NT2/D1 (cell line): ENCODE measurements at regions not wholly inside any gene's neighbourhood (a gene's known extent, or its start where the extent isn't known, plus 50 kb on each side); places are given as distances from the start of the nearest gene placed in this dataset.
"Not testable (repeated sequence)": the region's sequence is repeated elsewhere in the genome, so short reads cannot be mapped to it uniquely, and the experiment has no call there.

ENCODE experiments used
- DNase-seq: peaks from one replicate; pipeline ENCODE4 v3.0.0-alpha.2; 2011; ENCODE audit warnings: low read depth, low spot score
- H3K27me3 ChIP-seq: 2 replicates; pipeline ENCODE4 v1.6.0; 2011; ENCODE audit warnings: mild to moderate bottlenecking; ENCODE audit not compliant: insufficient read length, insufficient read depth
- H3K36me3 ChIP-seq: 2 replicates; pipeline ENCODE4 v1.6.1; 2011; ENCODE audit warnings: mild to moderate bottlenecking, low read length, mixed read lengths; ENCODE audit not compliant: insufficient read depth, insufficient read length
- H3K4me1 ChIP-seq: 2 replicates; pipeline ENCODE4 v1.5.1; 2011; ENCODE audit not compliant: insufficient read depth, insufficient read length
- H3K4me3 ChIP-seq: 2 replicates; pipeline ENCODE4 v1.5.1; 2011; ENCODE audit warnings: low read depth; ENCODE audit not compliant: insufficient read length
- H3K9ac ChIP-seq: 2 replicates; pipeline ENCODE4 v1.6.0; 2011; ENCODE audit warnings: low read depth; ENCODE audit not compliant: insufficient read length
- H3K9me3 ChIP-seq: 2 replicates; pipeline ENCODE4 v1.5.1; 2011; ENCODE audit warnings: mild to moderate bottlenecking, low read length; ENCODE audit not compliant: insufficient read depth
- SUZ12 ChIP-seq: IDR thresholded peaks from 2 replicates; pipeline ENCODE4 v1.6.1; 2011; ENCODE audit not compliant: insufficient read length, insufficient read depth; ENCODE audit errors: extremely low read depth
- YY1 ChIP-seq: IDR thresholded peaks from 2 replicates; pipeline ENCODE4 v1.6.1; 2011; ENCODE audit not compliant: insufficient read length, insufficient read depth
- ZNF274 ChIP-seq: IDR thresholded peaks from 2 replicates; pipeline ENCODE4 v1.6.1; 2011; ENCODE audit warnings: mild to moderate bottlenecking, low read depth, low read length

DNA sequence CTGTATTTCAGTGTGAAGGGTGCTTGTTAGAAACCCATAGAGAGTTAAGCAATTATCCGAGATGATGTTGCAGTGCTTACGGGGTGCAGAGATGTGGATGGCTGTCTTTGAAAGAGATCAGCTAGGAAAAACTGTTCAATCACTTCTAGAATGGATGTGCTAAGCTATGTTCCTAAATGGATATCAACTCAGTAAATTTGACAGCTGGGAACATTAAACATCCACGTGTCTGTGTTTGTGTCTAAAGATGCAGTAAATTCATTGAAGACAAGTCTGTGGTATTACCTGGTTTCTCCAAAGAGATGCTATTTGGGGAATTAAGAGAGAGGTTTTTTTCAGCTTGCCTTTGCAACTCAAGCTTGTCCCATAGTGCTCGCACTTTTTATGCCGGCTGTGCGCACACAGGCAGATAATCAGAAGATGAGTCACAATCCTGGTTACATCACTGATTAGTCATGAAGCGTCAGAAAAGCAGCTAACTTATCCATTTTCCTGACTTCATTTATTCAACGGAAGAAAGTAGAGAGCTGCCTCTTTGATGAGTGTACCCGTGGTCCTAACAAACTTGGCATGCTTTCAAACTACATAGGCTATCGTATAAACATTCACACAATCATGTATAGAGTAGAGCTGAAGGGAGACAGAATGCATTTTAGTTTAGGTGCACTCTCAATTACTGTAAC is 691.7 kb upstream of the SLC35B3 start:
- TF ChIP-seq YY1 (no peak), ZNF274 (no peak), SUZ12 (no peak)
- H3K36me3 ChIP-seq: no peaks in the 10 kb centered on the region
- no peaks in the 10 kb centered on the region for H3K9me3 ChIP-seq
- H3K27me3 ChIP-seq: no peaks in the 10 kb centered on the region
- H3K4me3 ChIP-seq: no peak overlapping the region
- H3K9ac ChIP-seq: no peak overlapping the region
- H3K4me1 ChIP-seq: no peaks in the 10 kb centered on the region
- no peak for DNase-seq

DNA sequence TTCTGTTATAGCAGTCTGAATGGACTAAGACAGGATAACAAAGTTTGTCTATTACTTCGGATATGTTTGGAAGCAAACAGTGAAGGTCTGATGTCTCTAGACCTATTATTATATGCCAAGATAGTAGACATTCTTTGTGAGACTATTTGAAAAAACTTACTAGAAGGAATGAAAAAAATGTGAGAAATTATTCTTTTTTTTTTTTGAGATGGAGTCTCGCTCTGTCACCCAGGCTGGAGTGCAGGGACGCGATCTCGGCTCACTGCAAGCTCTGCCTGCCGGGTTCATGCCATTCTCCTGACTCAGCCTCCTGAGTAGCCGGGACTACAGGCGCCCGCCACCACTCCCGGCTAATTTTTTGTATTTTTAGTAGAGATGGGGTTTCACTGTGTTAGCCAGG is 690.7 kb upstream of the SLC35B3 start:
- not testable (repeated sequence) for H3K4me3 ChIP-seq, H3K9ac ChIP-seq, H3K4me1 ChIP-seq, H3K36me3 ChIP-seq, H3K9me3 ChIP-seq, DNase-seq, H3K27me3 ChIP-seq

DNA sequence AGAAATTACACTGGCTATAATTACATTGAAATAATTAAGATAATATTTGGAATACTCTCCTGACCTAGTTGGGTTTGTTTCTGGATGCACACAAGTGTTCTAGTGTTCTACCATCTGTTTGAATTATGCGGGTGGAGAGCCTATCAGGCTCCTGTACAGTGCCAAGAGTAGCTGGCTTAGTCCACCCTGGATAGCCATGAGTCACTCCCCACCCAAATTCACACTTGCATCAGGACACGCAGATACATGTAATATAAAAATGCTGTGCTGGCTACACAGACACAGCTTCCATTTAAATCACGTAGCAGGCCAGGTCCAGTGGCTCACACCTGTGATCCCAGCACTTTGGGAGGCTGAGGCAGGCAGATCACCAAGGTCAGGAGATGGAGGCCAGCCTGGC is 686.2 kb upstream of the SLC35B3 start:
- H3K9ac ChIP-seq: no peak overlapping the region
- no peak for DNase-seq
- no peak for TF ChIP-seq YY1
- TF ChIP-seq ZNF274: no peak
- TF ChIP-seq SUZ12: no peak

DNA sequence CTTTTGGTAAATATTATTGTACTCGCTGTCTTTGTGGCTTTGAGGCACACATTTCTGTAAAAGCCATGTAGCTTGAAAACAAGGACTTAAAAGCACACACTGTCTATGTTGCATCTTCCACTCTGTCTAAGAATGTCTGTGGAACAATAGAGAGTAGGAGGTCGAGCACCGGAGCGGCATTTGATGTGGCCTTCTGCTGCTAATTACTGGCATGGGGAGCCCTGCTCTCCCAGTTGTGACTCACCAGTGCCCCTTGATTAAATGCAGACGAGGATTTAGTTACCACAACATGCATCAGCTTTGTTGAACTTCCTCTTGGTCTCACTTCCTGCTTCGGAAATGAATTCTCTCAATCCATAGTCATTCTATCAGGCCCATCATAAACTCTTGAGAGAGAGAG is 680.7 kb upstream of the SLC35B3 start:
- H3K4me3 ChIP-seq: no peak overlapping the region

More for the DNA sequence above, 686.2 kb upstream of the SLC35B3 start:
- H3K4me1 ChIP-seq: no peaks in the 10 kb centered on the region
- H3K9me3 ChIP-seq: no peaks in the 10 kb centered on the region
- H3K27me3 ChIP-seq: no peaks in the 10 kb centered on the region
- H3K4me3 ChIP-seq: no peak overlapping the region
- H3K36me3 ChIP-seq: no peaks in the 10 kb centered on the region

DNA sequence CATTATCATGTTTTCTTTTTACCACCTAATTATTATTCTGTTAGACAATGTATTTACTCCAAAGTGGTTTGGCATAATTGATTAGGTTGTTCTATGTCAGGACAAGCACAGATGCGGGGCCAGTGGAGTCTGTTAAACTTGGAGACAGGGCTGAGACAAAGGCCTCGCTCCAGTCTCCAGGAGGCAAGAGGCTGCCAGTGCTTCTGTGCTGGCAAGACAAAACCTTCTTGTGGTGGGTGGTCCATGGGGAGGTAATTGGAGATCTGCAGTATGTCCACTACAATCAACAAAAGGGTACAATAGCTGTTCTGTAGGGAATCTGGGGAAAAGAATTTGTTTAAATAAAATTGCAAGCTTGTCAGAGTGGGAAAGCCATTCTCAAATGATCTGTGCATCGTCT is 677.2 kb upstream of the SLC35B3 start:
- Histone ChIP-seq H3K4me3 (no peak overlapping the region), H3K9ac (no peak overlapping the region), H3K36me3 (no peaks in the 10 kb centered on the region), H3K4me1 (no peaks in the 10 kb centered on the region), H3K9me3 (no peaks in the 10 kb centered on the region), H3K27me3 (no peaks in the 10 kb centered on the region)
- no peak for DNase-seq
- TF ChIP-seq YY1: no peak
- TF ChIP-seq SUZ12: no peak
- TF ChIP-seq ZNF274: no peak

More for the DNA sequence above, 680.7 kb upstream of the SLC35B3 start:
- no peak for DNase-seq
- no peaks in the 10 kb centered on the region for H3K27me3 ChIP-seq
- H3K4me1 ChIP-seq: no peaks in the 10 kb centered on the region
- no peak overlapping the region for H3K9ac ChIP-seq
- no peaks in the 10 kb centered on the region for H3K9me3 ChIP-seq
- no peak for TF ChIP-seq SUZ12
- TF ChIP-seq ZNF274: no peak
- TF ChIP-seq YY1: no peak
- H3K36me3 ChIP-seq: no peaks in the 10 kb centered on the region

DNA sequence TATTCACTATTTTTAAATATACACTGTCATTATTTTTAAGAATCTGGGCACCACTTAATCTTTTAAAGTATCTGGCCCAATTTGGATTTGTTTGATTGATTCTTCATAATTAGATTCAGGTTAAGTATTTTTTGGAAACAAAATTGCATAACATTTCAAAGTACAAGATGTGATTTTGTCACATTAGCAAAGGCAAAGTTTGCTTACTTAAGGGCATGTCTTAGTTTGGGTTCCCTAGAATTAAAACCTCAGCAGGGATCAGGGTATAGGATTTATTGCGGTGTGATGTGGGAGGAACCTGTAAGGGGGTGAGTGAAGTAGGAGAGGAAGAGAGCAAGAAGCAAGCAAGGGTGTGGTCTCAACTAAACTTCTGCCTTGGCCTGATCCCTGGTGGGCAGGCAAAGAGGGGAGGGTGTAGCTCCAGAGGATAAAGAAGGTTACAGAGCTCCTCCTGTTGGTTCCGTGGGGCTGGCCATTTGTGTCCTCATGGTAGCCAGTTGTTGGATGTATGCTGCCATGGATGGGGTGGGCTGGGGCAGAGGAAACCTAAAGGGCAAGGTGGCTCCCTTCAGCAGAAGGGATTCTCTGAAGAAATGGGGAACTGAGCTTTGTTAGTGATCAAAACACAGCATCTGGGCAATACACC is 668.7 kb upstream of the SLC35B3 start:
- Histone ChIP-seq H3K27me3 (no peaks in the 10 kb centered on the region), H3K9ac (no peak overlapping the region), H3K4me3 (no peak overlapping the region), H3K36me3 (no peaks in the 10 kb centered on the region), H3K9me3 (no peaks in the 10 kb centered on the region; the same call in 1 of the 2 replicates), H3K4me1 (no peaks in the 10 kb centered on the region)
- no peak for DNase-seq
- TF ChIP-seq SUZ12 (no peak), YY1 (no peak), ZNF274 (no peak)

DNA sequence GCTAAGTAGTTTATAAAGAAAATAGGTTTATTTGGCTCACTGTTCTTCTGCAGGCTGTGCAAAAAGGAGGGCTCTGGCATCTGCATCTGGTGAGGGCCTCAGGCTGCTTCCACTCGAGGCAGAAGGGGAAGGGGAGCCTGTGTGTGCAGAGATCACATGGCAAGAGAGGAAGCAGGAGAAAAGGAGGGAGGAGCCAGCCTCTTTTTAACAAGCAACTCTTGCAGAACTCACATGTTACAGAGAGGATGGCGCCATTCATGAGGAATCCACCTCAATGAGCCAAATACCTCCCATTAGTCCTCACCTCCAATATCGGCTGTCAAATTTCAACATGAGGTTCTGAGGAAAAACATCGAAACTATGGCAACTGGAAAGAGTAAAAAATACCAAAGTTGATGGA is 666.6 kb upstream of the SLC35B3 start:
- no peak for DNase-seq
- Histone ChIP-seq H3K9me3 (no peaks in the 10 kb centered on the region; the same call in 1 of the 2 replicates), H3K27me3 (no peaks in the 10 kb centered on the region), H3K4me1 (no peaks in the 10 kb centered on the region), H3K36me3 (no peaks in the 10 kb centered on the region), H3K4me3 (no peak overlapping the region), H3K9ac (no peak overlapping the region)
- TF ChIP-seq SUZ12 (no peak), YY1 (no peak), ZNF274 (no peak)
